Natural killer cell treated with Interleukin-12 subunit alpha and Interleukin-12 subunit beta and Interleukin-15 and Interleukin-18, amount 100 ng/mL, for 72 hours (primary cell): ENCODE measurements at regions not wholly inside any gene's neighbourhood (a gene's known extent, or its start where the extent isn't known, plus 50 kb on each side); places are given as distances from the start of the nearest gene placed in this dataset.
A peak's percentile ranks its signal among the peaks of the same experiment; 100 is the strongest.
"Not testable (repeated sequence)": the region's sequence is repeated elsewhere in the genome, so short reads cannot be mapped to it uniquely, and the experiment has no call there.

ENCODE experiments used
- ATAC-seq, 2 donors: fragments of 150-1000 bp; cut with Tn5 transposase in 1 of 2; sonication (Bioruptor Pico), chemical (Tn5 transposase) in 1 of 2; 2 replicates each; pipeline ENCODE4 v1.10.0; 2021
- DNase-seq: peaks from one replicate; pipeline ENCODE4 v3.0.0; 2022; ENCODE audit warnings: low spot score
- H3K27ac Mint-ChIP-seq, 2 donors: 1 replicate in 1 of 2; 2 replicates in 1 of 2; pipeline ENCODE4 v1.8.0; 2022; ENCODE audit warnings: mixed read lengths in 2 of 2, mild to moderate bottlenecking in 1 of 2, moderate library complexity in 1 of 2
- H3K27me3 Mint-ChIP-seq, 2 donors: 1 replicate in 1 of 2; 2 replicates in 1 of 2; pipeline ENCODE4 v1.8.0; 2022; ENCODE audit warnings: mixed read lengths in 2 of 2
- H3K36me3 Mint-ChIP-seq: one replicate; pipeline ENCODE4 v1.8.0; 2022; ENCODE audit warnings: mixed read lengths
- H3K4me1 Mint-ChIP-seq, 2 donors: 1 replicate in 1 of 2; 2 replicates in 1 of 2; pipeline ENCODE4 v1.8.0; 2022; ENCODE audit warnings: low read depth in 2 of 2, mixed read lengths in 2 of 2, mild to moderate bottlenecking in 1 of 2
- H3K4me3 Mint-ChIP-seq: one replicate; pipeline ENCODE4 v1.8.0; 2022; ENCODE audit warnings: mixed read lengths
- H3K9me3 Mint-ChIP-seq: 2 replicates; pipeline ENCODE4 v1.8.0; 2022; ENCODE audit warnings: mixed read lengths

DNA sequence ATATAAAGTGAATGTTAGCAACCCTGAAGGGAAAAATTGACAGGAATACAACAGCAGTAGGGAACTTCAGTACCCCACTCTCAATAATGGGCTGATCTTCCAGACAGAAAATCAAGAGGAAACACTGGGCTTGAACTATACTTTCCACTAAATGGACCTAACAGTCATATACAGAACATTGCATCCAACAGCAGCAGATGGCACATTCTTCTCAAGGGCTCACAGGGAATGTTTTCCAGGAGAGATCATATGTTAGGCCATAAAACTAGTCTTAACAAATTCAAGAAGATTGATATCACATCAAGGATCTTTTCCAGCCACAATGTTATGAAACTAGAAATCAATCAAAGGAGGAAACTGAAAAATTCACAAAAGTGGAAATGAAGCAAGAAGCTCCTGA, 252.1 kb downstream of the GADD45G start:
- H3K4me3 Mint-ChIP-seq, H3K4me1 Mint-ChIP-seq, ATAC-seq, DNase-seq, H3K27ac Mint-ChIP-seq, H3K9me3 Mint-ChIP-seq, H3K36me3 Mint-ChIP-seq: not testable (repeated sequence)
- H3K27me3 Mint-ChIP-seq, result peaks cover 15 to 25% of the 10 kb centered on the region in 2 donors

DNA sequence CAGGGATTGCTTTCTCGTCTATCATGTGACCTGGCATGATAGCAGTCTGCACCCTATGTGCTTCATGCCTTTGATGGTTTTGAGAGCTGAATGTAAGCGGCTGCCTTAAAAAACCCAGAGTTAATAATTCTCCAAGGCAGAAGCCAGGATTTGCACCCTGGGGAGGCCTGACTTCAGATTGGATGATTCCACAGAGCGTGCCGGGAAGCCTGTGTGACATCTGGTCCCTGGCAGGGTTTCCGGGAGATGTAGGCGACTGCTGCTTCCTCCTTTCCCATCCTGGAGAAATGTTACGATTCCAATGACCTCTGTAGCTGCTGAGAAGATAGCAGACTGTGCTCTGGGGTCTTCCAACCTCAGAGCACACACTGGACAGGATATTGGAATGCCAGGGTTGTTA, 255.0 kb downstream of the GADD45G start:
- DNase-seq, H3K27ac Mint-ChIP-seq, H3K9me3 Mint-ChIP-seq, H3K4me1 Mint-ChIP-seq, H3K4me3 Mint-ChIP-seq, ATAC-seq, H3K36me3 Mint-ChIP-seq: not testable (repeated sequence)
- peaks cover 15 to 26% of the 10 kb centered on the region in 2 donors for H3K27me3 Mint-ChIP-seq

DNA sequence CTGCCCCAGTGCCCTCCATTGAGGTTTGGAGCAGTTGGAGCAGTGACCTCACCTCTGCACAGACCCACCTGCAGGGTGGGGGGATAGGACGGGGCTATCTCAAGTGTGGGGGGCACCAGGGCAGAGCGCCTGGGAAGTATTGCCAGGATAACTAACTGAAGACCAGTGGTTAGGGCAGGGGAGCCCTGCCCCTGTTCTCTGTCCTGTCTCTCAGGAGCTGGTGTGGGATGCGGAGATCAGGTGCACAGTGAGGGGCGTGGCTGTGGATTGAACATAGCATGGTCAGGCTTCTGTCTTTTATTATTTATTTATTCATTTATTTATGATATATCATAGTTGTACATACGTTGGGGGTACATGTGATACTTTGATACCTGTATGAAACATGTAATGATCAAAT, 256.6 kb downstream of the GADD45G start:
- not testable (repeated sequence) for H3K4me1 Mint-ChIP-seq, H3K9me3 Mint-ChIP-seq, H3K36me3 Mint-ChIP-seq, H3K27ac Mint-ChIP-seq, H3K4me3 Mint-ChIP-seq, DNase-seq, ATAC-seq
- peaks cover 15 to 23% of the 10 kb centered on the region in 2 donors for H3K27me3 Mint-ChIP-seq

DNA sequence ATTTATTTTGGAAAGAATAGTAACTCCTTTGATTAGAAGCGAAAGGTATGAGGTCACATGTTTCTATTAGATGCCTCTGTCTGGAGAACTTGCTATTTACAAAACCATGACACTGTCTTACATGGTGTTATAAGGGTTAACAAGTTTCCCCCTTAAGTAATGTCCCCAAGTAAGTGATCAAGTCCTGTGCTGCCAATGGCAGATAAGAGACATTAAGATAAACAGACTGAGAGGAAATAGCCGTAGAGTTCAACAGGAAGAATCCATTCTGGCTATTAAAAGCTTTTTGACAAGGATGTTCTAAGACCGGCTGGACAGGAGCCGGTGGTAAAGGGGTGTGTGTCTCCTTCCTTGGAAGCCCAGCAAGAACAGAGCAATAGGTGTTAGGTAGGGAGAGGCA, 257.5 kb downstream of the GADD45G start:
- DNase-seq (no peak), ATAC-seq (no peak)
- Mint-ChIP-seq H3K27ac (no peak overlapping the region), H3K4me1 (no peaks in the 10 kb centered on the region), H3K36me3 (no peaks in the 10 kb centered on the region), H3K9me3 (no peaks in the 10 kb centered on the region), H3K27me3 (peaks cover 7 to 17% of the 10 kb centered on the region in 2 donors), H3K4me3 (no peak overlapping the region)

DNA sequence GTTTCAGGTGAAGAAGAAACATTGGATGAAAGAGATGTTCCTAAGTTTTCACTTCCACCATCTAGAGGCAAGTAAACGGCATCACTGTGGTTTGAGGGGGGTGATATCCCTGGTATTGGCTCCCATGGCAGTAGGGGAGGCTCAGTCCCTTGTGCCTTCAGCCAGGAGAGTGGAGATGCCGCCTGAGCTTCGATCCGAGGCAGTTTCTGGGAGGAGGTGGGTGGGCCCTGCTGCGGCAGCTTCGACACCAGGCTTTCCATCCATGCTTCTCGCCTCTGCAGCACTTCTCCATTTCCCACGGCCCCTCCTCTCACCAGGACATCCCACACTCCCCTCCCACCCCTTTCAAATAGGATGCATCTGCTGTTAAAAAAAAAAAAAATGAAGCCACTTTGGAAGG, 258.3 kb downstream of the GADD45G start:
- Mint-ChIP-seq H3K27me3 (peaks cover 6 to 13% of the 10 kb centered on the region in 2 donors), H3K36me3 (no peaks in the 10 kb centered on the region), H3K4me3 (no peak overlapping the region), H3K4me1 (no peaks in the 10 kb centered on the region), H3K9me3 (no peaks in the 10 kb centered on the region), H3K27ac (no peak overlapping the region)
- DNase-seq (no peak), ATAC-seq (no peak)

DNA sequence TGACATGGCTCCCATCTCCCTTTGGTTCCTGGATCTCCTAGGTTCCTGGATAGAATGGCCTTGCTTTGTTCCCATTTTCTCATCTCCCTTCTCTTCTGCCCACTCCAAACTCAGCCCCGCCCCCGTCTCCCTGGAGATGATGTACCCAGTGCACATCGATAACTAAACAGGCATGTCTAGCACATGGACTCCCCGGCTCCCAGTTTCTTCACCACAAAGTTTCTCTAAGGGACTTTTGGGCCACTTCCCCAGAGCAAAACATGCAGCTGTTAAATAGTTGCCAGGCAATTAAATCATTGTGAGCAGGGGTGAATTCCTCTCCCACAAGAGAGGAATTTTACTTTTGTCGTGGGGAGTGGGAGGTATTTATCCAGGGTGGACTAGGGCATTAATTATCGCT, 259.0 kb downstream of the GADD45G start:
- no peak overlapping the region for H3K4me3 Mint-ChIP-seq
- no peaks in the 10 kb centered on the region for H3K9me3 Mint-ChIP-seq
- peaks cover 3 to 10% of the 10 kb centered on the region in 2 donors for H3K27me3 Mint-ChIP-seq
- DNase-seq, result no peak
- no peaks in the 10 kb centered on the region for H3K36me3 Mint-ChIP-seq
- H3K4me1 Mint-ChIP-seq, result no peaks in the 10 kb centered on the region
- no peak for ATAC-seq
- H3K27ac Mint-ChIP-seq, result no peak overlapping the region

DNA sequence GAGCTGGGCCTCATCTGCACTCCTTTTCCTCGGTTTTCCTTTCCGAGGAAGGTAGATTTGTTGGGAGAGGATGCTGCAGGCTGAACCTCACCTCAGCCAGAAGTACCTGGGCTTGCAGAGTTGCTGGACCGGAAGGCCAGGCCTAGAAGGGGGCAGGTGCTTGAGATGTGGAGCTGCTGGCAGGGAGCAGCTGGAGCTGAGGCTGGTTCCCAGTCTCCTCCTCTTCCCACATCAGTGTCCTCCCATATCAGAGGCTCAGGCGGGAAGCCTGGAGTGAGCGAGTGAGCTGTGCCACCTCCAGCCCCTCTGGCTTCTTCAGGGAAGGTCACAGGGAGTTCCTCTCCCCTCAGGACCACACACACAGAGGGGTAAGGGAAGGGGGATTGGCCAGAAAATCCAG, 259.4 kb downstream of the GADD45G start:
- Mint-ChIP-seq H3K27ac (no peak overlapping the region), H3K4me1 (no peaks in the 10 kb centered on the region), H3K4me3 (no peak overlapping the region), H3K27me3 (peaks cover 0 to 7% of the 10 kb centered on the region in 2 donors), H3K36me3 (no peaks in the 10 kb centered on the region), H3K9me3 (no peaks in the 10 kb centered on the region)
- DNase-seq, result no peak
- no peak for ATAC-seq

DNA sequence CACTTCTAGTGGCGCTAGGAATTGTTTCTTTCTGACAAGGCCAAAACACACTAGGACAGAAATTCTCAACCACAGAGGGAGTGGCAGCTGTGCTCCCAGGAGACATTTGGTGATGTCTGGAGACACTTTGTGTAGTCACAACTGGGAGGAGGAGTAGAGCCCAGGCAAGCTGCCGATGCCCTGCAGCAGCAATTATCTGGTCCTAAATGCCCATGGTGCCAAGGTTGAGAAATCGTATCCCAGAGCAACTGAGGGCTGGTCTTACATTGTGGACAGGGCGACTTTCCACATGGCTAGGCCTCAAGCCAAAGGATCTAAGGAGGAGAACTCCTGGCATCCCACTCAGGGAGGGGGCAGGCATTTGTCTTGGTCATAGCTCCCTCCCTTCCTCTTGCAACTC, 259.9 kb downstream of the GADD45G start:
- no peaks in the 10 kb centered on the region for H3K4me1 Mint-ChIP-seq
- no peak overlapping the region for H3K27ac Mint-ChIP-seq
- DNase-seq (no peak), ATAC-seq (no peak)
- H3K36me3 Mint-ChIP-seq, result no peaks in the 10 kb centered on the region
- H3K9me3 Mint-ChIP-seq, result no peaks in the 10 kb centered on the region
- no peak overlapping the region for H3K4me3 Mint-ChIP-seq
- H3K27me3 Mint-ChIP-seq, result peaks cover 0 to 7% of the 10 kb centered on the region in 2 donors

DNA sequence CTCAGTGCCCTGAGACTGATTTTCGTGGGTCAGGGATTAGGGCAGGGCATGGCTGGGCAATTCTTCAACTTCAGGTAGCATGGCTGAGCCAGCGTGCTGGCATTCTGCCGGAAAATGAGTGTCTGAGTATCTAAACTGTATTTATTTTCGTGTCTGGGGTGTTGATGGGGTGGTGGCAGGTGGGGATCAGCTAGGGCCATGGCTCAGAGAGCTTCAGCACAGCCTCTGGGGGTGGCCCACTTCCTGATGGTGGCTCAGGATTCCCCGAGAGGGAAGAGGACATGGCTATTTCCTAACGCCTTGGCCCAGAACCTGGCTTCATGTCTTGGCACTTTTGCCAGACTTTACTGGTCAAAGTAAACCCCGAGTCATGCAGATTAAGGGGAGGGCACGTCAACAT, 260.5 kb downstream of the GADD45G start:
- no peak for DNase-seq
- Mint-ChIP-seq H3K27ac (no peak overlapping the region), H3K4me3 (no peak overlapping the region), H3K9me3 (no peaks in the 10 kb centered on the region), H3K36me3 (no peaks in the 10 kb centered on the region), H3K4me1 (no peaks in the 10 kb centered on the region), H3K27me3 (peaks cover 0 to 7% of the 10 kb centered on the region in 2 donors)
- ATAC-seq, result no peak

DNA sequence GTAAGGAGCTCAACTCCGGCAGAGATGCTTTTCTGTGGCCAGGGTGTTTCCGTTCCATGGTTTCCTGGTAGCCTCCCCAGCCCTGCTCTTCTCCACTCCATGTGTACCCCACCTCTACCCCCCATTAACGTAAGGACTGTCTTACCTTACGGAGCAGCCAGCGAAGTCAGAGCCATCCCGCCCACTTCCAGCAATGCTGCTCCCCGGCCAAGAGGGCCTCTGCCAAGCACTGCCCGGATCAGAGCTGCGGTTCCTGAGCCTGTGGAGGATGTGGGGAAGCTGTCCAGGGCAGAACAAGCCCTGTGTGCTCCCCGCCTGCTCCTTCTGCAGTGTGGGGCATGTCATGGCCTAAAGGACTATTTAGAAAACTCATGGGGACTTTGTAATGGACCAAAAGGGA, 261.2 kb downstream of the GADD45G start:
- Mint-ChIP-seq H3K4me1 (no peaks in the 10 kb centered on the region), H3K9me3 (no peaks in the 10 kb centered on the region), H3K4me3 (no peak overlapping the region), H3K27ac (no peak overlapping the region), H3K27me3 (peaks cover 0 to 3% of the 10 kb centered on the region in 2 donors), H3K36me3 (no peaks in the 10 kb centered on the region)
- ATAC-seq, result no peak
- DNase-seq, result no peak

DNA sequence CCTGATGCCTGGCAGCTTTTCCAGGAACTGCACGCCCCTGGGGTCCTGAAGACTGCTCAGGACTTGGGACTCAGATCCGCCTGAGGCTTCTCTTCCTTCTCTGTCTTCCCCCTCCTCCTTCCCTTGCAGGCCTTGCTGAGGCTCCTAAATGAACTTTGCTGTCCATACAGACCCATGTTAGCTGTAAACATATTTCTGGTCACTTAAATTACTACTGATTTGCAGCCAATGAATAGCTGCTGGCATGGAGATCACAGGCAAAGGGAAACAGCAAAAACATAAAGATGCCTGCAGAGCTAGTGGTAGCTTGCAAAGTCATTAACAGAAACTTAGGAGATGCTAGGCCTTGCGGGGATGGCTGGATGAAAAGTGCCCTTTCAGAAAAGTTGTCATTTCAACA, 261.9 kb downstream of the GADD45G start:
- H3K36me3 Mint-ChIP-seq, result no peaks in the 10 kb centered on the region
- peaks cover 0 to 3% of the 10 kb centered on the region in 2 donors for H3K27me3 Mint-ChIP-seq
- no peak for ATAC-seq
- no peak overlapping the region for H3K27ac Mint-ChIP-seq
- H3K4me3 Mint-ChIP-seq, result no peak overlapping the region
- no peaks in the 10 kb centered on the region for H3K9me3 Mint-ChIP-seq
- no peak for DNase-seq
- H3K4me1 Mint-ChIP-seq, result no peaks in the 10 kb centered on the region

DNA sequence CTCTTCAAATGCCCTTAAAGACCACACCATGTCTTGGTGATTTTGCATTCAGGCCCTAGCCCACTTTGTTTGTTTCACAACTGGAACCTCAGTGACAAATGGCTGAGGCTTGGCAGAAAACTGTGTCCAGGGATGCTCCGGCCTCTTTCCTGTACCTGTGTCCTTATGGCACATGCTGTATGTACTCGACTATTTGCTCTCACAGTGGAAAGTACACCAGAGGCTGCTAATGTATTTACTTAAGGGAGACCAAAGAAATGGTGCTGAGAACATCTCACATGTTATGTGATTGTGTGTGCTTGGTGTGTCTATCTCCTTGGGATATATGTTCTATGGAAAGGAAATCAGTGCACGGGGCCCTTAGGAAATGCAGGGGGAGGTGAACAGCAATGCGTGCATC, 263.3 kb downstream of the GADD45G start:
- Mint-ChIP-seq H3K27ac (no peak overlapping the region), H3K4me3 (no peak overlapping the region), H3K4me1 (no peaks in the 10 kb centered on the region), H3K27me3 (peaks cover 0 to 3% of the 10 kb centered on the region in 2 donors), H3K9me3 (no peaks in the 10 kb centered on the region), H3K36me3 (no peaks in the 10 kb centered on the region)
- no peak for ATAC-seq
- DNase-seq, result no peak

DNA sequence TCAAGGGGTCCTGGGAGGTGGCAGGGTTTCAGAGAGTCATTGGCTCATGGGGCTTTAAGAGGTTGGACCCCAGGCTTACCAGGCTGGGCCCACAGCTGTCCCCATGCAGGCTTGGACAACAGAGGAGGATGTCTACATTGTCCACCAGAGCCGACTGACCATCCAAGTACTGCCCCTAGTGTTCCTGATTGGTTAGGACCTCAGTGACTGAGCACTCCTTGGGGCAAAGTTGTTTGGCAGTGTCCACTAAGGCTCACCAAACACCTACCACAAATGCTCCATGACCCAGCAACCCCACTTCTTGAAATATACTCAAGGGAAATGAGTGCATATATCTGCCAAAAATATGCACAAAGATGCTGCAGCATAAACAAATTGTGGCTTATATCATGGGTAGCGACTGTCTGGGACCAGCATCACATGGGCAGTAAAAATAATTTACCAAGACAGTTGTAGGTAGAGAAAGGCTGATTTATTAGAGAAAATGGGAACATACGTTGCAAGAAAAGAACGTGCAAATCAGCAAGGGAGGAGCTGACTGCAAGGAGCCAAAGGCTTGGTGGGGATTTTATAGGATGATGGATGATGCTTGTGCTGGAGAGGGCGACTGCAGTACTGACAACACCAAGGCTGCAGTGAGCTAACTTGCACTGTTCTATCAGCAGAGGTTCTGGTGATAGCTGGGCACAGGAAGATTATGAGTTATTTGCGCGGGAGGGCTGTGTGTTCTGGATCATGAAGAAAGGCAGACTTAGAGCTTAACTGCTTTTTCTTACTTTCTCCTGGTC, 265.2 kb downstream of the GADD45G start:
- Mint-ChIP-seq H3K4me1 (no peaks in the 10 kb centered on the region), H3K4me3 (no peak overlapping the region), H3K36me3 (no peaks in the 10 kb centered on the region), H3K27ac (no peak overlapping the region), H3K27me3 (no peaks in the 10 kb centered on the region), H3K9me3 (no peaks in the 10 kb centered on the region)
- DNase-seq (no peak), ATAC-seq (no peak)

DNA sequence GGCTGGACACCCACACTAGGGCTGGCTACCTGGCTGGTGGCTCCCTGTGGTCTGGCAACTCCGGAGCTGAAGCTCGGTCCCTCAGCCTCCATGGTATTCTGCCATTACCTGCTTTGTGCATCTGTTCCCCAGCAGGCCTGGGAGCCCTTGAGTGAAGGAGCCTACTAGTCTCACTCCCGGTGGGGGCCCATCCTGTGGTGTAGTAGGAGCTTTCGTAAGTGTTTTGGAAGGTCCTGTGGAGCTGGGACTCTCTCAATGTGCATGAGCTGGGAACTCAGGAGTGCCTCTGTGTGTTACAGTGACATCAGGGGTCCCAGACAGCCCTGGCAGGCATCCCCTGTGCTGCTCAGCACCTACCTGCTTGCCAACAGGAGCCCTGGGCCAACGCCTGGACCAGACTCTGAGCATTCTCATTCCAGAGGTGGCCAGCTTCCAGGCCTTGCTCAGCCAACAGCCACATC, 267.1 kb downstream of the GADD45G start:
- Mint-ChIP-seq H3K27ac (no peak overlapping the region), H3K9me3 (no peaks in the 10 kb centered on the region), H3K36me3 (no peaks in the 10 kb centered on the region), H3K27me3 (no peaks in the 10 kb centered on the region), H3K4me3 (no peak overlapping the region), H3K4me1 (no peaks in the 10 kb centered on the region)
- DNase-seq, result no peak
- peak in 1 of 2 donors; percentile 3 for ATAC-seq

DNA sequence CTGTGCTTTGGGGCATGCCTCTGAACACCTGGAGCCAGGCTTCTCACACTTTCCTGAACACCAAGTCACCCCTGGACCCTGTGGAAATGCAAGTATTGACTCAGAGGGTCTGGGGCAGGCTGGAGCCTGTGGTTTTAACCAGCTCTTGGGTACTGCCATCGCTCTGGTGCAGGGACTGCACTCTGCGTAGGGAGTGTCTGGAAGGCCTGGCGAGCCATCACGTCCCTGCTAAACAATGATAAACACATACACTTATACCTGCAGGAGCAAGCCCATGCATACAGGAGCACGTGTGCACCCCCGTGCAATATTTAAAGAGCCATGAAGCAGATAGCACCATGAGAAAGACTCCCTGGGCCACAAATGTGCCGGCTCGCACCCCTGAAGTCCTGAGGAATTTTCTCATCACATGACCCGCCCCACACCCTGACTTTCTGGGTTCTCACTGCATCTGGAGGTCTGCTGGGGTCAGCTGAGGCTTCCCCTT, 267.7 kb downstream of the GADD45G start:
- H3K9me3 Mint-ChIP-seq, result no peaks in the 10 kb centered on the region
- H3K4me1 Mint-ChIP-seq, result no peaks in the 10 kb centered on the region
- DNase-seq, result no peak
- no peak overlapping the region for H3K27ac Mint-ChIP-seq
- no peaks in the 10 kb centered on the region for H3K27me3 Mint-ChIP-seq
- H3K4me3 Mint-ChIP-seq, result no peak overlapping the region
- no peaks in the 10 kb centered on the region for H3K36me3 Mint-ChIP-seq
- peak in 1 of 2 donors; percentile 8 for ATAC-seq
